ENCODE measurements at regions not wholly inside any gene's neighbourhood (a gene's known extent, or its start where the extent isn't known, plus 50 kb on each side); places are given as distances from the start of the nearest gene placed in this dataset.
"Not testable (repeated sequence)": the region's sequence is repeated elsewhere in the genome, so short reads cannot be mapped to it uniquely, and the experiment has no call there.

- no TSS peak for BruUV-seq (replicated peaks)
- no peaks in the 10 kb centered on the region for H3K4me1 ChIP-seq (ENCODE audit: insufficient read depth, low read length)
- H4K20me1 ChIP-seq (ENCODE audit: insufficient read depth, low read length), result no peaks in the 10 kb centered on the region
- no peak overlapping the region for H2AFZ ChIP-seq (ENCODE audit: low read length)
- H3K36me3 ChIP-seq (replicated peaks in 1 of 2; ENCODE audit: control insufficient read depth in 1 of 2, insufficient read depth in 2 of 2, low read length in 2 of 2), result no peaks in the 10 kb centered on the region
- POLR2A ChIA-PET, result no interaction called here
- intact Hi-C loops (cut with micrococcal nuclease; ENCODE audit: unreplicated experiment) (no loop called here), in situ Hi-C loops (cut with HindIII; ENCODE audit: extremely low pct_ligation_motif_present, low pct_unique_long_range_greater_than_20kb) (no loop called here)
- H3K4me2 ChIP-seq (ENCODE audit: low read depth, low read length), result no peak overlapping the region
- FAIRE-seq (no peak), DNase-seq (ENCODE audit: low spot score) (no peak), ATAC-seq (no peak)
- no peak overlapping the region for H3K27ac ChIP-seq (ENCODE audit: extremely low read length, insufficient read depth, low read length)
- no peaks in the 10 kb centered on the region for H3K27me3 ChIP-seq (ENCODE audit: control insufficient read depth in 1 of 2, insufficient read depth in 2 of 2, low read length in 2 of 2)
- peaks cover 5% of the 10 kb centered on the region; the same call in 1 of the 2 replicates for H3K9me3 ChIP-seq (ENCODE audit: low read length)
- CTCF ChIA-PET (ENCODE audit: low intra/inter-chr PET ratio, low total read pairs), result no interaction called here
- H3K79me2 ChIP-seq (ENCODE audit: insufficient read depth, low read length), result no peaks in the 10 kb centered on the region
- no peak overlapping the region for H3K9ac ChIP-seq (ENCODE audit: insufficient read depth, low read depth, low read length)
- no peak overlapping the region for H3K4me3 ChIP-seq (replicated peaks in 1 of 3; ENCODE audit: insufficient read depth in 1 of 3, low read depth in 2 of 3, low read length in 3 of 3)
- TF ChIP-seq THAP9 (CRISPR knock-in tag; IDR thresholded peaks at IDR 0.05; ENCODE audit: borderline replicate concordance), result no peak
- 72% methylated on average over 12 of the region's 27 CpGs for WGBS (ENCODE audit: low lambda C conversion rate)
Measured at GRCh38 chr5:125088522-125089105, 342.2 kb upstream of the ZNF608 start.

DNA sequence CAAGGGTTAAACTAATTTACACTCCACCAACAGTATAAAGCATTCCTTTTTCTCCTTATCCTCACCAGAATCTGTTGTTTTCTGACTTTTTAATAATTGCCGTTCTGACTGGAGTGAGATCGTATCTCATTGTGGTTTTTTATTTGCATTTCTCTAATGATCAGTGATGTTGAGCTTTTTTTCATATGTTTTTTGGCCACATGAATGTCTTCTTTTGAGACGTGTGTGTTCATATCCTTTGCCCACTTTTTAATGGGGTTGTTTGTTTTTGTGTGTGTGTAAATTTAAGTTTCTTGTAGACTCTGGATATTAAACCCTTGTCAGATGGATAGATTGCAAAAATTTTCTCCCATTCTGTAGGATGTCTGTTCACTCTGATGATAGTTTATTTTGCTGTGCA lies 345.7 kb upstream of the ZNF608 start:
- FAIRE-seq; H3K27me3 ChIP-seq (ENCODE audit: control insufficient read depth in 1 of 2, insufficient read depth in 2 of 2, low read length in 2 of 2); in situ Hi-C loops (cut with HindIII; ENCODE audit: extremely low pct_ligation_motif_present, low pct_unique_long_range_greater_than_20kb); H3K79me2 ChIP-seq (ENCODE audit: insufficient read depth, low read length); POLR2A ChIA-PET; H3K9me3 ChIP-seq (ENCODE audit: low read length); H3K4me1 ChIP-seq (ENCODE audit: insufficient read depth, low read length); CTCF ChIA-PET (ENCODE audit: low intra/inter-chr PET ratio, low total read pairs); H3K4me2 ChIP-seq (ENCODE audit: low read depth, low read length); DNase-seq (ENCODE audit: low spot score); H3K27ac ChIP-seq (ENCODE audit: extremely low read length, insufficient read depth, low read length); H4K20me1 ChIP-seq (ENCODE audit: insufficient read depth, low read length); H3K9ac ChIP-seq (ENCODE audit: insufficient read depth, low read depth, low read length); BruUV-seq (replicated peaks); H2AFZ ChIP-seq (ENCODE audit: low read length); ATAC-seq; intact Hi-C loops (cut with micrococcal nuclease; ENCODE audit: unreplicated experiment); H3K4me3 ChIP-seq (replicated peaks in 1 of 3; ENCODE audit: insufficient read depth in 1 of 3, low read depth in 2 of 3, low read length in 3 of 3); H3K36me3 ChIP-seq (replicated peaks in 1 of 2; ENCODE audit: control insufficient read depth in 1 of 2, insufficient read depth in 2 of 2, low read length in 2 of 2): not testable (repeated sequence)
- 5% methylated on average over 3 of the region's 3 CpGs for WGBS (ENCODE audit: low lambda C conversion rate)

All from HepG2 (cell line).